Keratinocyte (primary cell): ENCODE measurements at regions not wholly inside any gene's neighbourhood (a gene's known extent, or its start where the extent isn't known, plus 50 kb on each side); places are given as distances from the start of the nearest gene placed in this dataset.

ENCODE experiments used
- DNase-seq: peaks from one replicate; pipeline ENCODE4 v3.0.0-alpha.2; 2011; ENCODE audit warnings: low read depth, missing footprints, low spot score
- FAIRE-seq: peaks from 2 replicates; lab custom pipeline; 2011; peaks lifted over from hg19 to GRCh38; lab: Jason Lieb, UNC
- H2AFZ ChIP-seq: 2 replicates; pipeline ENCODE4 v1.6.0; 2012; ENCODE audit warnings: low read length, control low read depth, inconsistent platforms; ENCODE audit not compliant: control insufficient read depth
- H3K27ac ChIP-seq: 2 replicates; pipeline ENCODE4 v1.5.1; 2011; ENCODE audit warnings: low read length; ENCODE audit not compliant: control insufficient read depth, insufficient read depth
- H3K27me3 ChIP-seq: 3 replicates; pipeline ENCODE4 v1.6.0; 2011; ENCODE audit warnings: low read length; ENCODE audit not compliant: control insufficient read depth, insufficient read depth; ENCODE audit errors: extremely low read depth
- H3K36me3 ChIP-seq, 2 experiments: 2 replicates in 1 of 2; 3 replicates in 1 of 2; pipeline ENCODE4 v1.5.1; 2011; ENCODE audit warnings: low read length in 2 of 2, mild to moderate bottlenecking in 1 of 2; ENCODE audit not compliant: control insufficient read depth in 2 of 2, insufficient read depth in 2 of 2; ENCODE audit errors: extremely low read depth in 1 of 2
- H3K4me1 ChIP-seq: 3 replicates; pipeline ENCODE4 v1.5.1; 2011; ENCODE audit warnings: low read length; ENCODE audit not compliant: control insufficient read depth, insufficient read depth; ENCODE audit errors: extremely low read depth
- H3K4me2 ChIP-seq: 3 replicates; pipeline ENCODE4 v1.6.0; 2011; ENCODE audit warnings: low read depth, low read length; ENCODE audit not compliant: control insufficient read depth, insufficient read depth; ENCODE audit errors: extremely low read depth
- H3K4me3 ChIP-seq, 3 experiments: fragments of 200-600 bp in 1 of 3; sonication (generic) in 1 of 3; 2 replicates in 2 of 3; 3 replicates in 1 of 3; pipeline ENCODE4 v1.5.1; 2011 to 2016; ENCODE audit warnings: low read length in 3 of 3, mild to moderate bottlenecking in 3 of 3, control low read depth in 2 of 3, inconsistent platforms in 1 of 3, low read depth in 1 of 3, mixed read lengths in 1 of 3, mixed run types in 1 of 3, moderate library complexity in 1 of 3; ENCODE audit not compliant: control insufficient read depth in 2 of 3, insufficient read depth in 2 of 3; ENCODE audit errors: extremely low read depth in 1 of 3
- H3K79me2 ChIP-seq: 2 replicates; pipeline ENCODE4 v1.6.0; 2012; ENCODE audit warnings: low read length; ENCODE audit not compliant: control insufficient read depth, insufficient read depth
- H3K9ac ChIP-seq: 3 replicates; pipeline ENCODE4 v1.6.0; 2011; ENCODE audit warnings: low read length; ENCODE audit not compliant: control insufficient read depth, insufficient read depth; ENCODE audit errors: extremely low read depth
- H3K9me1 ChIP-seq: 3 replicates; pipeline ENCODE4 v1.6.0; 2011; ENCODE audit warnings: low read length; ENCODE audit not compliant: control insufficient read depth, insufficient read depth; ENCODE audit errors: extremely low read depth
- H3K9me3 ChIP-seq: 2 replicates; pipeline ENCODE4 v1.5.1; 2012; ENCODE audit warnings: low read depth, low read length; ENCODE audit not compliant: control insufficient read depth
- H4K20me1 ChIP-seq: 3 replicates; pipeline ENCODE4 v1.6.0; 2011; ENCODE audit warnings: low read length; ENCODE audit not compliant: control insufficient read depth, insufficient read depth; ENCODE audit errors: extremely low read depth
- EZH2 ChIP-seq: IDR thresholded peaks from one replicate; pipeline ENCODE4 v1.6.1; 2012; ENCODE audit warnings: inconsistent platforms, mild to moderate bottlenecking, low read length, moderate library complexity
- dilution Hi-C: fragments of 300-500 bp; cut with MboI; formaldehyde crosslinking; loops from one replicate; pipeline ENCODE4 v1.7.0; 2020; ENCODE audit warnings: low sequenced_read_pairs; ENCODE audit not compliant: extremely low pct_ligation_motif_present
- TF ChIP-seq, protein P1 (sequence below), 3 experiments: IDR thresholded peaks in 1 of 3; conservative IDR thresholded peaks in 1 of 3; optimal IDR thresholded peaks in 1 of 3; 2 replicates in 2 of 3; 3 replicates in 1 of 3; pipeline versions ENCODE3 to v1.5.1; 2011; ENCODE audit warnings: low read length in 3 of 3, mild to moderate bottlenecking in 3 of 3, moderate library complexity in 2 of 3, control low read depth in 1 of 3, inconsistent platforms in 1 of 3; ENCODE audit not compliant: insufficient read depth in 2 of 3; ENCODE audit errors: extremely low read depth in 1 of 3

DNA sequence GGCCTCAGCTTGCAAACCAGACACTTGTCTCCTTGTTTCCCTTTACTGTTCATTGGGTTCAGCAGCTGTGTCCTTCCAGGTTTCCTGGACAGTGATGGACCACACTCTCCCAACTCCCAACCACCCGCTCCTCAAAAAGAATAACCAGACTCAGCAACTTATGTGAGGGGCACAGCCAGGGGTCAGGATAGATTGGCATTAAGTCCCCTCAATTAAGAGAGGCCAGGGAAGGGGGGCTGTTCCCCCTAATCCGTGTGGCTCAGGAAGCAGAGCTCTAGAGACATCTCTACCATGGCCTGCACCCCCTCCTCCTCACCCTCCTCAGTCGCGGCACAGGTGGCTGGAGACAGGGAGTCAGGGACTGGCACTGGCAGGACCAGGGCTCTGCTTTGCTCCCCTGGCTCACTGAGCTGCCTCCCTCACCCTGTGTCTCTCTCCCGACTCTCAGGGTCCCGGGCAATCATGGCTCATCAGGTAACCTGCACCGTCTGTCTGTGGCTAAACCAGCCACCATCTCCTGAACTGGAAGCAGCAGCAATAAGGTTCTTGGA lies 111.7 kb downstream of the ZNF280B start:
- no peak for DNase-seq
- no peak overlapping the region for H3K4me3 ChIP-seq
- TF ChIP-seq, protein P1, sequence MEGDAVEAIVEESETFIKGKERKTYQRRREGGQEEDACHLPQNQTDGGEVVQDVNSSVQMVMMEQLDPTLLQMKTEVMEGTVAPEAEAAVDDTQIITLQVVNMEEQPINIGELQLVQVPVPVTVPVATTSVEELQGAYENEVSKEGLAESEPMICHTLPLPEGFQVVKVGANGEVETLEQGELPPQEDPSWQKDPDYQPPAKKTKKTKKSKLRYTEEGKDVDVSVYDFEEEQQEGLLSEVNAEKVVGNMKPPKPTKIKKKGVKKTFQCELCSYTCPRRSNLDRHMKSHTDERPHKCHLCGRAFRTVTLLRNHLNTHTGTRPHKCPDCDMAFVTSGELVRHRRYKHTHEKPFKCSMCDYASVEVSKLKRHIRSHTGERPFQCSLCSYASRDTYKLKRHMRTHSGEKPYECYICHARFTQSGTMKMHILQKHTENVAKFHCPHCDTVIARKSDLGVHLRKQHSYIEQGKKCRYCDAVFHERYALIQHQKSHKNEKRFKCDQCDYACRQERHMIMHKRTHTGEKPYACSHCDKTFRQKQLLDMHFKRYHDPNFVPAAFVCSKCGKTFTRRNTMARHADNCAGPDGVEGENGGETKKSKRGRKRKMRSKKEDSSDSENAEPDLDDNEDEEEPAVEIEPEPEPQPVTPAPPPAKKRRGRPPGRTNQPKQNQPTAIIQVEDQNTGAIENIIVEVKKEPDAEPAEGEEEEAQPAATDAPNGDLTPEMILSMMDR (optimal IDR thresholded peaks at IDR 0.05 in 1 of 3, IDR thresholded peaks at IDR 0.05 in 1 of 3, conservative IDR thresholded peaks at IDR 0.05 in 1 of 3; ENCODE audit: extremely low read depth in 1 of 3, insufficient read depth in 2 of 3, low read length in 3 of 3), result no peak
- no peak for TF ChIP-seq EZH2
- peaks cover 7% of the 10 kb centered on the region for H3K4me1 ChIP-seq
- FAIRE-seq, result no peak
- peaks cover 9% of the 10 kb centered on the region for H3K27me3 ChIP-seq
- no peak overlapping the region for H3K27ac ChIP-seq
- H2AFZ ChIP-seq, result no peak overlapping the region
- no peak overlapping the region for H3K9ac ChIP-seq
- no peaks in the 10 kb centered on the region for H4K20me1 ChIP-seq
- dilution Hi-C loops, result no loop called here
- H3K4me2 ChIP-seq, result no peak overlapping the region
- no peaks in the 10 kb centered on the region for H3K9me3 ChIP-seq
- no peaks in the 10 kb centered on the region for H3K79me2 ChIP-seq
- no peaks in the 10 kb centered on the region for H3K9me1 ChIP-seq
- no peaks in the 10 kb centered on the region for H3K36me3 ChIP-seq

- dilution Hi-C loops, result no loop called here
- H3K4me2 ChIP-seq, result no peak overlapping the region
- H3K27ac ChIP-seq, result no peak overlapping the region
These were observed 111.2 kb downstream of the ZNF280B start for GRCh38 chr22:22397292-22397870.

More at GRCh38 chr22:22397292-22397870, 111.2 kb downstream of the ZNF280B start:
- H3K79me2 ChIP-seq, result no peaks in the 10 kb centered on the region
- no peak overlapping the region for H3K4me3 ChIP-seq
- no peaks in the 10 kb centered on the region for H3K36me3 ChIP-seq
- no peaks in the 10 kb centered on the region for H3K9me3 ChIP-seq
- peaks cover 9% of the 10 kb centered on the region for H3K27me3 ChIP-seq
- H2AFZ ChIP-seq, result no peak overlapping the region
- H3K4me1 ChIP-seq, result peaks cover 7% of the 10 kb centered on the region
- no peaks in the 10 kb centered on the region for H3K9me1 ChIP-seq
- H3K9ac ChIP-seq, result no peak overlapping the region
- TF ChIP-seq EZH2, result no peak
- TF ChIP-seq, protein P1 (optimal IDR thresholded peaks at IDR 0.05 in 1 of 3, IDR thresholded peaks at IDR 0.05 in 1 of 3, conservative IDR thresholded peaks at IDR 0.05 in 1 of 3; ENCODE audit: extremely low read depth in 1 of 3, insufficient read depth in 2 of 3, low read length in 3 of 3), result no peak
- no peaks in the 10 kb centered on the region for H4K20me1 ChIP-seq
- no peak for DNase-seq
- no peak for FAIRE-seq
